A549 (cell line): ENCODE measurements at regions not wholly inside any gene's neighbourhood (a gene's known extent, or its start where the extent isn't known, plus 50 kb on each side); places are given as distances from the start of the nearest gene placed in this dataset.

Source experiments
- ATAC-seq, 2 experiments: fragments of 200-7000 bp in 1 of 2; fragments of >200 bp in 1 of 2; cut with Nextera tagmentation in 1 of 2; cut with Tn5 transposase in 1 of 2; 3 replicates each; pipeline versions ENCODE4 v1.8.0 to v1.9.1; 2018 to 2020; ENCODE audit warnings: mild to moderate bottlenecking in 1 of 2, moderate library complexity in 1 of 2
- CTCF ChIA-PET: fragments of 300-600 bp; sonication (Branson Sonifier 250); formaldehyde crosslinking; extraction: SDS; loops from one replicate; lab custom pipeline; 2021; ENCODE audit warnings: antibody characterized with exemption, inconsistent platforms; lab: Yijun Ruan, JAX
- POLR2A ChIA-PET: fragments of 350-600 bp; formaldehyde crosslinking; extraction: SDS; loops from one replicate; lab custom pipeline; 2021; ENCODE audit warnings: antibody characterized with exemption, inconsistent platforms; lab: Yijun Ruan, JAX
- DNase-seq, 2 experiments: peaks; one replicate each; pipeline versions ENCODE4 v3.0.0 to v3.0.0-alpha.2; 2011 to 2016; ENCODE audit warnings: low read depth in 1 of 2, low spot score in 1 of 2
- FAIRE-seq: peaks from 2 replicates; lab custom pipeline; 2011; peaks lifted over from hg19 to GRCh38; lab: Jason Lieb, UNC
- H3K27ac ChIP-seq, 2 experiments: fragments of >200 bp; sonication (Bioruptor Twin); formaldehyde crosslinking; 3 replicates each; pipeline ENCODE4 v1.5.1; 2016 to 2017
- H3K4me1 ChIP-seq: fragments of >200 bp; sonication (Bioruptor Twin); formaldehyde crosslinking; 3 replicates; pipeline ENCODE4 v1.6.1; 2016
- H3K4me2 ChIP-seq: fragments of >200 bp; sonication (Bioruptor Twin); formaldehyde crosslinking; 3 replicates; pipeline ENCODE4 v1.6.1; 2016
- H3K4me3 ChIP-seq: fragments of >200 bp; sonication (Bioruptor Twin); formaldehyde crosslinking; 3 replicates; pipeline ENCODE4 v1.5.1; 2016
- H3K9me3 ChIP-seq: fragments of >200 bp; sonication (Bioruptor Twin); formaldehyde crosslinking; 3 replicates; pipeline ENCODE4 v1.6.1; 2016
- BHLHE40 ChIP-seq: IDR thresholded peaks from 2 replicates; pipeline ENCODE4 v1.6.1; 2012; ENCODE audit warnings: low read depth, low read length, inconsistent platforms
- CBX2 ChIP-seq: fragments of 200-600 bp; sonication (generic); IDR thresholded peaks from 2 replicates; pipeline ENCODE4 v1.6.1; 2016; ENCODE audit warnings: low read depth, mild to moderate bottlenecking, borderline replicate concordance
- CBX8 ChIP-seq: fragments of 200-600 bp; sonication (generic); IDR thresholded peaks from 2 replicates; pipeline ENCODE4 v1.6.1; 2016
- CHD2 ChIP-seq: fragments of 150-350 bp; IDR thresholded peaks from 2 replicates; pipeline ENCODE4 v1.6.1; 2014; ENCODE audit warnings: low read length; ENCODE audit not compliant: partially characterized antibody
- EHMT2 ChIP-seq: fragments of 200-600 bp; sonication (generic); IDR thresholded peaks from 2 replicates; pipeline ENCODE4 v1.6.1; 2016; ENCODE audit warnings: antibody characterized with exemption, low read depth, mild to moderate bottlenecking, moderate library complexity
- FOSL2 ChIP-seq, 2 experiments: fragments of 450-650 bp in 1 of 2; fragments of >200 bp in 1 of 2; sonication (Bioruptor Twin) in 1 of 2; formaldehyde crosslinking; IDR thresholded peaks; 2 replicates each; pipeline versions ENCODE4 v1.5.0 to v1.6.1; 2016 to 2020; ENCODE audit warnings: mild to moderate bottlenecking in 1 of 2, moderate library complexity in 1 of 2
- FOXS1 ChIP-seq: fragments of 250-450 bp; sonication (Bioruptor Pico); IDR thresholded peaks from 2 replicates; pipeline ENCODE4 v1.5.0; 2020; ENCODE audit warnings: mild to moderate bottlenecking, moderate library complexity
- GATA3 ChIP-seq: IDR thresholded peaks from 2 replicates; pipeline ENCODE4 v1.6.1; 2012; ENCODE audit warnings: borderline replicate concordance
- HMGXB4 ChIP-seq: fragments of 250-450 bp; sonication (Bioruptor Pico); IDR thresholded peaks from 2 replicates; pipeline ENCODE4 v1.5.0; 2021; ENCODE audit warnings: mild to moderate bottlenecking, moderate library complexity, borderline replicate concordance
- HOXA7 ChIP-seq: fragments of 250-450 bp; sonication (Bioruptor Pico); IDR thresholded peaks from 2 replicates; pipeline ENCODE4 v1.5.0; 2020; ENCODE audit warnings: mild to moderate bottlenecking, moderate library complexity
- HOXB13 ChIP-seq: fragments of 250-450 bp; sonication (Bioruptor Pico); IDR thresholded peaks from 2 replicates; pipeline ENCODE4 v1.5.0; 2020; ENCODE audit warnings: low read depth, mild to moderate bottlenecking, moderate library complexity
- HOXB5 ChIP-seq: fragments of 250-450 bp; sonication (Bioruptor Pico); IDR thresholded peaks from 2 replicates; pipeline ENCODE4 v1.5.0; 2020; ENCODE audit warnings: mild to moderate bottlenecking, moderate library complexity
- JUN ChIP-seq, 2 experiments: fragments of >200 bp; sonication (Bioruptor Twin); formaldehyde crosslinking; IDR thresholded peaks; 2 replicates in 1 of 2; 3 replicates in 1 of 2; pipeline ENCODE4 v1.6.1; 2016 to 2017
- JUNB ChIP-seq: fragments of >200 bp; sonication (Bioruptor Twin); formaldehyde crosslinking; IDR thresholded peaks from 2 replicates; pipeline ENCODE4 v1.6.1; 2016
- MAZ ChIP-seq: fragments of 150-350 bp; IDR thresholded peaks from 2 replicates; pipeline ENCODE4 v1.6.1; 2014; ENCODE audit warnings: antibody characterized with exemption, low read depth, low read length, borderline replicate concordance
- MYC ChIP-seq: IDR thresholded peaks from 2 replicates; pipeline ENCODE4 v1.6.1; 2012; ENCODE audit warnings: mild to moderate bottlenecking, inconsistent platforms, low read length, improper control_type of control experiment, borderline replicate concordance
- PBX3 ChIP-seq: IDR thresholded peaks from 2 replicates; pipeline ENCODE4 v1.6.1; 2012
- POLR2AphosphoS2 ChIP-seq: conservative IDR thresholded peaks from 2 replicates; pipeline ENCODE4 v1.6.1; 2012; ENCODE audit warnings: low read length, improper control_type of control experiment, inconsistent platforms
- RFX5 ChIP-seq: fragments of 450-650 bp; IDR thresholded peaks from 2 replicates; pipeline ENCODE4 v1.7.1; 2014; ENCODE audit warnings: antibody characterized with exemption, mild to moderate bottlenecking, moderate library complexity
- RNF2 ChIP-seq: fragments of 200-600 bp; sonication (generic); IDR thresholded peaks from 2 replicates; pipeline ENCODE4 v1.6.1; 2016; ENCODE audit warnings: low read depth, mild to moderate bottlenecking, antibody characterized with exemption, moderate library complexity, borderline replicate concordance
- SMC3 ChIP-seq: fragments of >200 bp; sonication (Bioruptor Twin); formaldehyde crosslinking; IDR thresholded peaks from 3 replicates; pipeline ENCODE4 v1.6.1; 2018; ENCODE audit warnings: inconsistent platforms
- ZSCAN20 ChIP-seq: fragments of 250-450 bp; sonication (Bioruptor Pico); IDR thresholded peaks from 2 replicates; pipeline ENCODE4 v1.8.0; 2022; ENCODE audit warnings: mild to moderate bottlenecking, moderate library complexity
- WGBS: methylation state at CpG from one replicate; pipeline ENCODE4 v1.1.6; 2017; ENCODE audit errors: missing lambda C conversion rate; 5-methylcytosine and 5-hydroxymethylcytosine counted together
- TF ChIP-seq, protein P1 (sequence below): IDR thresholded peaks from 2 replicates; pipeline ENCODE4 v1.6.1; 2012; ENCODE audit warnings: low read depth, borderline replicate concordance
- TF ChIP-seq, protein P2 (sequence below): fragments of >200 bp; sonication (Bioruptor Twin); formaldehyde crosslinking; IDR thresholded peaks from 3 replicates; pipeline ENCODE4 v1.5.1; 2016

- POLR2A ChIA-PET, result no interaction called here
- 69% methylated on average over 50 of the region's 51 CpGs for WGBS
- no peak for TF ChIP-seq GATA3
- no peak for TF ChIP-seq MYC
- TF ChIP-seq FOSL2 (IDR thresholded peaks at IDR 0.05), result no peak
- TF ChIP-seq FOSL2 (CRISPR knock-in tag; IDR thresholded peaks at IDR 0.05), result no peak
- TF ChIP-seq HOXB5 (CRISPR knock-in tag), result no peak
- TF ChIP-seq PBX3, result no peak
- no peak for TF ChIP-seq FOXS1 (CRISPR knock-in tag)
- no peak for TF ChIP-seq MAZ
- TF ChIP-seq JUNB, result no peak
- no peak for TF ChIP-seq EHMT2
- no peak for TF ChIP-seq HOXA7
- no peak for TF ChIP-seq SMC3
- TF ChIP-seq, protein P1, sequence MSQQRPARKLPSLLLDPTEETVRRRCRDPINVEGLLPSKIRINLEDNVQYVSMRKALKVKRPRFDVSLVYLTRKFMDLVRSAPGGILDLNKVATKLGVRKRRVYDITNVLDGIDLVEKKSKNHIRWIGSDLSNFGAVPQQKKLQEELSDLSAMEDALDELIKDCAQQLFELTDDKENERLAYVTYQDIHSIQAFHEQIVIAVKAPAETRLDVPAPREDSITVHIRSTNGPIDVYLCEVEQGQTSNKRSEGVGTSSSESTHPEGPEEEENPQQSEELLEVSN, result no peak
- TF ChIP-seq RFX5, result no peak
- TF ChIP-seq, all 56 proteins: peak for 0
- Histone ChIP-seq H3K9me3 (no peaks in the 10 kb centered on the region), H3K4me1 (no peaks in the 10 kb centered on the region), H3K27ac (no peak overlapping the region), H3K4me2 (no peak overlapping the region), H3K4me3 (no peak overlapping the region)
- no peak for DNase-seq
- ATAC-seq, result no peak
- no peak for FAIRE-seq
- CTCF ChIA-PET, result no interaction called here
Measured at GRCh38 chr2:129587426-129588064, 391.9 kb upstream of the RAB6C start.

DNA sequence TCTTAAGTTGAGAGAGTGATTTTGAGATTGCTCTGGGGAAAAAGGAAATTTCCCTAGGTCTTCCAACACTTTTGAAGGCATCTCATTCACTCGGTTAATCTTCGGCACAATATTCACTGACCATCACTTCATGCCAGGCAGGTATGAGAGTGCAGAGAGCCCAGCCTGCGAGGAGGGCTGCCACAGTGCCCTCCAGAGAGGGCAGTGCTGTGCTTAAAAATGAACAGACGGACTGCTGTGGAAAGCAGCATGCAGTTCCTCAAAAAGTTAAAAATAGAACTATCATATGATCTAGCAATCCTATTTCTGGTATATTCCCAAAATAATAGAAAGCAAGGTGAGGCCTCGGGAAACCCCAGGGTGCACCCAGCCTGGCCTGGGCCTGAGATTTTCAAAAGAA lies 374.9 kb upstream of the RAB6C start:
- no peak for TF ChIP-seq GATA3
- TF ChIP-seq HOXB13, result no peak
- no peak for TF ChIP-seq CBX8
- no peak for TF ChIP-seq BHLHE40
- TF ChIP-seq FOXS1 (CRISPR knock-in tag), result no peak
- TF ChIP-seq ZSCAN20 (CRISPR knock-in tag), result no peak
- no peak for TF ChIP-seq JUN (IDR thresholded peaks at IDR 0.05)
- TF ChIP-seq, protein P2, sequence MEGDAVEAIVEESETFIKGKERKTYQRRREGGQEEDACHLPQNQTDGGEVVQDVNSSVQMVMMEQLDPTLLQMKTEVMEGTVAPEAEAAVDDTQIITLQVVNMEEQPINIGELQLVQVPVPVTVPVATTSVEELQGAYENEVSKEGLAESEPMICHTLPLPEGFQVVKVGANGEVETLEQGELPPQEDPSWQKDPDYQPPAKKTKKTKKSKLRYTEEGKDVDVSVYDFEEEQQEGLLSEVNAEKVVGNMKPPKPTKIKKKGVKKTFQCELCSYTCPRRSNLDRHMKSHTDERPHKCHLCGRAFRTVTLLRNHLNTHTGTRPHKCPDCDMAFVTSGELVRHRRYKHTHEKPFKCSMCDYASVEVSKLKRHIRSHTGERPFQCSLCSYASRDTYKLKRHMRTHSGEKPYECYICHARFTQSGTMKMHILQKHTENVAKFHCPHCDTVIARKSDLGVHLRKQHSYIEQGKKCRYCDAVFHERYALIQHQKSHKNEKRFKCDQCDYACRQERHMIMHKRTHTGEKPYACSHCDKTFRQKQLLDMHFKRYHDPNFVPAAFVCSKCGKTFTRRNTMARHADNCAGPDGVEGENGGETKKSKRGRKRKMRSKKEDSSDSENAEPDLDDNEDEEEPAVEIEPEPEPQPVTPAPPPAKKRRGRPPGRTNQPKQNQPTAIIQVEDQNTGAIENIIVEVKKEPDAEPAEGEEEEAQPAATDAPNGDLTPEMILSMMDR, result no peak
- TF ChIP-seq CHD2, result no peak
- no peak for TF ChIP-seq PBX3
- TF ChIP-seq POLR2AphosphoS2, result no peak
- no peak for TF ChIP-seq HMGXB4 (CRISPR knock-in tag)
- no peak for TF ChIP-seq CBX2
- TF ChIP-seq EHMT2, result no peak
- no peak for TF ChIP-seq RNF2
- TF ChIP-seq, all 56 proteins: peak for 0
- no peaks in the 10 kb centered on the region for H3K4me1 ChIP-seq
- CTCF ChIA-PET, result no interaction called here
- POLR2A ChIA-PET, result no interaction called here
- no peak for DNase-seq
- no peak for ATAC-seq
- 13% methylated on average over 5 of the region's 5 CpGs for WGBS
- no peaks in the 10 kb centered on the region for H3K9me3 ChIP-seq
- no peak for FAIRE-seq
- no peak overlapping the region for H3K4me2 ChIP-seq
- no peak overlapping the region for H3K27ac ChIP-seq
- no peak overlapping the region for H3K4me3 ChIP-seq
